CD8-positive, alpha-beta memory T cell (primary cell): ENCODE measurements at regions not wholly inside any gene's neighbourhood (a gene's known extent, or its start where the extent isn't known, plus 50 kb on each side); places are given as distances from the start of the nearest gene placed in this dataset.

Source experiments
- CTCF ChIA-PET: fragments of 350-600 bp; sonication (Branson Sonifier 250); formaldehyde crosslinking; loops from one replicate; lab custom pipeline; 2021; ENCODE audit warnings: antibody characterized with exemption; lab: Charles Lee
- POLR2A ChIA-PET: fragments of 350-600 bp; sonication (Branson Sonifier 250); formaldehyde crosslinking; loops from one replicate; lab custom pipeline; 2021; ENCODE audit warnings: antibody characterized with exemption; lab: Charles Lee
- DNase-seq, 5 donors: peaks; one replicate each; pipeline versions ENCODE4 v3.0.0 to v3.0.0-alpha.2; 2020 to 2022; ENCODE audit warnings: mixed read lengths in 1 of 5
- H3K27ac ChIP-seq: one replicate; pipeline ENCODE4 v1.7.0; 2013; ENCODE audit warnings: low read depth, mild to moderate bottlenecking, low read length, moderate library complexity
- H3K27me3 ChIP-seq: 2 replicates; pipeline ENCODE4 v1.7.0; 2013; ENCODE audit warnings: low read length, mild to moderate bottlenecking; ENCODE audit not compliant: insufficient read depth, poor library complexity, severe bottlenecking
- H3K36me3 ChIP-seq: 2 replicates; pipeline ENCODE4 v1.7.0; 2013; ENCODE audit warnings: mild to moderate bottlenecking, low read length, moderate library complexity; ENCODE audit not compliant: insufficient read depth
- H3K4me1 ChIP-seq: 2 replicates; pipeline ENCODE4 v1.7.0; 2013; ENCODE audit warnings: mild to moderate bottlenecking, low read length, moderate library complexity; ENCODE audit not compliant: insufficient read depth
- H3K4me3 ChIP-seq: 2 replicates; pipeline ENCODE4 v1.7.0; 2013; ENCODE audit warnings: mild to moderate bottlenecking, low read length
- H3K9me3 ChIP-seq: 2 replicates; pipeline ENCODE4 v1.7.0; 2013; ENCODE audit warnings: mild to moderate bottlenecking, low read length
- H3K27ac Mint-ChIP-seq, 8 donors: one replicate each; pipeline ENCODE4 v1.8.0; 2020 to 2021; ENCODE audit warnings: mixed read lengths in 8 of 8, mild to moderate bottlenecking in 6 of 8, inconsistent platforms in 3 of 8, moderate library complexity in 3 of 8
- H3K27me3 Mint-ChIP-seq, 2 donors: one replicate each; pipeline ENCODE4 v1.8.0; 2020 to 2021; ENCODE audit warnings: mixed read lengths in 2 of 2, mild to moderate bottlenecking in 1 of 2, moderate library complexity in 1 of 2
- H3K36me3 Mint-ChIP-seq, 3 donors: one replicate each; pipeline ENCODE4 v1.8.0; 2020 to 2021; ENCODE audit warnings: mixed read lengths in 3 of 3, inconsistent platforms in 1 of 3, mild to moderate bottlenecking in 1 of 3
- H3K4me1 Mint-ChIP-seq, 3 donors: one replicate each; pipeline ENCODE4 v1.8.0; 2020 to 2021; ENCODE audit warnings: mixed read lengths in 3 of 3, inconsistent platforms in 1 of 3, mild to moderate bottlenecking in 1 of 3
- H3K4me3 Mint-ChIP-seq, 7 donors: one replicate each; pipeline ENCODE4 v1.8.0; 2020 to 2021; ENCODE audit warnings: mixed read lengths in 7 of 7, mild to moderate bottlenecking in 6 of 7, moderate library complexity in 4 of 7, inconsistent platforms in 2 of 7
- H3K9me3 Mint-ChIP-seq, 5 donors: one replicate each; pipeline ENCODE4 v1.8.0; 2020 to 2022; ENCODE audit warnings: mixed read lengths in 5 of 5, mild to moderate bottlenecking in 3 of 5, moderate library complexity in 2 of 5, inconsistent platforms in 1 of 5

GRCh38 chr15:100703032-100703578 lies 100.7 kb downstream of the ASB7 start:
- no peak overlapping the region for H3K27ac Mint-ChIP-seq
- H3K27ac ChIP-seq, result no peak overlapping the region
- peaks cover 0 to 11% (median 6%) of the 10 kb centered on the region in 5 donors for H3K9me3 Mint-ChIP-seq
- POLR2A ChIA-PET, result no interaction called here
- no peak overlapping the region for H3K4me3 ChIP-seq
- H3K4me3 Mint-ChIP-seq, result no peak overlapping the region
- peaks cover 0 to 19% (median 0%) of the 10 kb centered on the region in 3 donors for H3K36me3 Mint-ChIP-seq
- no peaks in the 10 kb centered on the region for H3K4me1 ChIP-seq
- H3K9me3 ChIP-seq, result no peaks in the 10 kb centered on the region
- no peaks in the 10 kb centered on the region for H3K4me1 Mint-ChIP-seq
- no peaks in the 10 kb centered on the region for H3K27me3 ChIP-seq
- peaks cover 22 to 41% of the 10 kb centered on the region in 2 donors for H3K27me3 Mint-ChIP-seq
- no peak for DNase-seq
- CTCF ChIA-PET, result no interaction called here
- no peaks in the 10 kb centered on the region for H3K36me3 ChIP-seq

- Histone ChIP-seq H3K4me3 (no peak overlapping the region), H3K27me3 (no peaks in the 10 kb centered on the region), H3K9me3 (no peaks in the 10 kb centered on the region), H3K4me1 (no peaks in the 10 kb centered on the region), H3K27ac (no peak overlapping the region), H3K36me3 (no peaks in the 10 kb centered on the region)
- H3K27ac Mint-ChIP-seq, result no peak overlapping the region
- ChIA-PET CTCF (no interaction called here), POLR2A (no interaction called here)
- no peak overlapping the region for H3K4me3 Mint-ChIP-seq
- H3K9me3 Mint-ChIP-seq, result peaks cover 0 to 11% (median 6%) of the 10 kb centered on the region in 5 donors
- DNase-seq, result no peak
- H3K4me1 Mint-ChIP-seq, result no peaks in the 10 kb centered on the region
- peaks cover 22 to 43% of the 10 kb centered on the region in 2 donors for H3K27me3 Mint-ChIP-seq
- H3K36me3 Mint-ChIP-seq, result peaks cover 0 to 19% (median 0%) of the 10 kb centered on the region in 3 donors
Measured at GRCh38 chr15:100703671-100704070, 101.3 kb downstream of the ASB7 start.

- Histone ChIP-seq H3K27me3 (no peaks in the 10 kb centered on the region), H3K4me1 (no peaks in the 10 kb centered on the region), H3K36me3 (no peaks in the 10 kb centered on the region), H3K27ac (no peak overlapping the region), H3K9me3 (no peaks in the 10 kb centered on the region), H3K4me3 (no peak overlapping the region)
- H3K27me3 Mint-ChIP-seq, result peaks cover 18 to 43% of the 10 kb centered on the region in 2 donors
- ChIA-PET POLR2A (no interaction called here), CTCF (no interaction called here)
- no peak overlapping the region for H3K27ac Mint-ChIP-seq
- peaks cover 0 to 19% (median 0%) of the 10 kb centered on the region in 3 donors for H3K36me3 Mint-ChIP-seq
- DNase-seq, result no peak
- no peaks in the 10 kb centered on the region for H3K4me1 Mint-ChIP-seq
- peaks cover 0 to 13% (median 10%) of the 10 kb centered on the region in 5 donors for H3K9me3 Mint-ChIP-seq
- no peak overlapping the region for H3K4me3 Mint-ChIP-seq
Measured at GRCh38 chr15:100704281-100705055, 102.1 kb downstream of the ASB7 start.

- Mint-ChIP-seq H3K27me3 (peaks cover 18 to 43% of the 10 kb centered on the region in 2 donors), H3K4me1 (no peaks in the 10 kb centered on the region), H3K4me3 (no peak overlapping the region), H3K36me3 (peaks cover 0 to 25% (median 0%) of the 10 kb centered on the region in 3 donors), H3K27ac (no peak overlapping the region), H3K9me3 (peaks cover 0 to 17% (median 15%) of the 10 kb centered on the region in 5 donors)
- no peak for DNase-seq
- no peak overlapping the region for H3K4me3 ChIP-seq
- H3K27me3 ChIP-seq, result no peaks in the 10 kb centered on the region
- no peaks in the 10 kb centered on the region for H3K36me3 ChIP-seq
- no peaks in the 10 kb centered on the region for H3K4me1 ChIP-seq
- no peaks in the 10 kb centered on the region for H3K9me3 ChIP-seq
- CTCF ChIA-PET, result no interaction called here
- POLR2A ChIA-PET, result no interaction called here
- H3K27ac ChIP-seq, result no peak overlapping the region
Measured at GRCh38 chr15:100705065-100705464, 102.7 kb downstream of the ASB7 start.

- Mint-ChIP-seq H3K27ac (no peak overlapping the region), H3K27me3 (peaks cover 21 to 43% of the 10 kb centered on the region in 2 donors), H3K4me1 (no peaks in the 10 kb centered on the region), H3K36me3 (peaks cover 0 to 26% (median 0%) of the 10 kb centered on the region in 3 donors), H3K9me3 (peaks cover 0 to 21% (median 16%) of the 10 kb centered on the region in 5 donors), H3K4me3 (no peak overlapping the region)
- ChIA-PET POLR2A (no interaction called here), CTCF (no interaction called here)
- Histone ChIP-seq H3K4me3 (no peak overlapping the region), H3K9me3 (no peaks in the 10 kb centered on the region), H3K36me3 (no peaks in the 10 kb centered on the region), H3K27ac (no peak overlapping the region), H3K27me3 (no peaks in the 10 kb centered on the region), H3K4me1 (no peaks in the 10 kb centered on the region)
- DNase-seq, result no peak
Measured at GRCh38 chr15:100705841-100706240, 103.5 kb downstream of the ASB7 start.

- Mint-ChIP-seq H3K27me3 (peaks cover 16 to 32% of the 10 kb centered on the region in 2 donors), H3K9me3 (peaks cover 0 to 22% (median 16%) of the 10 kb centered on the region in 5 donors), H3K4me3 (no peak overlapping the region), H3K36me3 (peaks cover 0 to 23% (median 0%) of the 10 kb centered on the region in 3 donors), H3K4me1 (no peaks in the 10 kb centered on the region), H3K27ac (no peak overlapping the region)
- no peaks in the 10 kb centered on the region for H3K27me3 ChIP-seq
- H3K27ac ChIP-seq, result no peak overlapping the region
- no peak overlapping the region for H3K4me3 ChIP-seq
- H3K4me1 ChIP-seq, result no peaks in the 10 kb centered on the region
- DNase-seq, result no peak
- ChIA-PET POLR2A (no interaction called here), CTCF (no interaction called here)
- H3K9me3 ChIP-seq, result no peaks in the 10 kb centered on the region
- no peaks in the 10 kb centered on the region for H3K36me3 ChIP-seq
Measured at GRCh38 chr15:100707229-100707628, 104.8 kb downstream of the ASB7 start.

GRCh38 chr15:100708916-100709315 lies 106.5 kb downstream of the ASB7 start:
- H3K36me3 Mint-ChIP-seq, result peaks cover 0 to 18% (median 0%) of the 10 kb centered on the region in 3 donors
- peaks cover 0 to 22% (median 16%) of the 10 kb centered on the region in 5 donors for H3K9me3 Mint-ChIP-seq
- H3K27me3 Mint-ChIP-seq, result peaks cover 9 to 24% of the 10 kb centered on the region in 2 donors
- Histone ChIP-seq H3K9me3 (no peaks in the 10 kb centered on the region), H3K4me1 (no peaks in the 10 kb centered on the region), H3K27me3 (no peaks in the 10 kb centered on the region), H3K27ac (no peak overlapping the region), H3K36me3 (no peaks in the 10 kb centered on the region), H3K4me3 (no peak overlapping the region)
- ChIA-PET POLR2A (no interaction called here), CTCF (no interaction called here)
- no peaks in the 10 kb centered on the region for H3K4me1 Mint-ChIP-seq
- no peak for DNase-seq
- no peak overlapping the region for H3K27ac Mint-ChIP-seq
- H3K4me3 Mint-ChIP-seq, result no peak overlapping the region

- Mint-ChIP-seq H3K4me3 (no peak overlapping the region), H3K36me3 (peaks cover 0 to 10% (median 0%) of the 10 kb centered on the region in 3 donors), H3K27me3 (peaks cover 4 to 11% of the 10 kb centered on the region in 2 donors), H3K4me1 (no peaks in the 10 kb centered on the region), H3K27ac (peak overlapping the region in 1 of 8 donors; percentile 25), H3K9me3 (peaks cover 0 to 20% (median 13%) of the 10 kb centered on the region in 5 donors)
- POLR2A ChIA-PET, result no interaction called here
- H3K4me1 ChIP-seq, result no peaks in the 10 kb centered on the region
- no peak overlapping the region for H3K27ac ChIP-seq
- CTCF ChIA-PET, result no interaction called here
- H3K27me3 ChIP-seq, result no peaks in the 10 kb centered on the region
- no peaks in the 10 kb centered on the region for H3K9me3 ChIP-seq
- H3K36me3 ChIP-seq, result no peaks in the 10 kb centered on the region
- no peak for DNase-seq
- no peak overlapping the region for H3K4me3 ChIP-seq
Measured at GRCh38 chr15:100710222-100710621, 107.8 kb downstream of the ASB7 start.
